DMS114 treated with DMSO at 0.1 percent for 48 hours (cell line): ENCODE measurements at regions not wholly inside any gene's neighbourhood (a gene's known extent, or its start where the extent isn't known, plus 50 kb on each side); places are given as distances from the start of the nearest gene placed in this dataset.
"Not testable (repeated sequence)": the region's sequence is repeated elsewhere in the genome, so short reads cannot be mapped to it uniquely, and the experiment has no call there.

Experiments used
- DNase-seq: peaks from one replicate; lab custom pipeline; 2025; ENCODE audit not compliant: unreplicated experiment; lab: John Stamatoyannopoulos, UW

GRCh38 chr1:233788687-233789086 is 115.8 kb upstream of the SLC35F3 start:
- DNase-seq, result no peak

DNA sequence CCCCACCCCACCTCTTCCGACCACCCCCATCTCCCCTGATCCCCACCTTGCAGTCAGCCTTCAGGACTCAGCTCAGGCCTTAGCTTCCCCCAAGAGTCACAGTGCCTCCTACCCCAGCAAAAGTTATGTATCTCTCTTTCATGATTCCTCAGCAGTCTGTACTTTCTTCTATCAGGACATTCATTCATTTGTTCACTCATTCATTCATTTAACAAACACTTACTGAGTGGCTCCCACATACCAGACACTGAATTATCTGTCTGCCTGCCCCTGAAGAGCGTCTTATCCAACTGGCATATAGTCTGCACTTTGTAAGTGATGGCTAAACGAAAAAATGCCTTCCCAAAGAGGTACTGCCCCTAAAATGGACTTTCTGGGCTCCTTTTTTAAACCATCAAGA is 114.4 kb upstream of the SLC35F3 start:
- no peak for DNase-seq

GRCh38 chr1:233790662-233791371 is 113.7 kb upstream of the SLC35F3 start:
- DNase-seq, result peak; percentile 57

DNA sequence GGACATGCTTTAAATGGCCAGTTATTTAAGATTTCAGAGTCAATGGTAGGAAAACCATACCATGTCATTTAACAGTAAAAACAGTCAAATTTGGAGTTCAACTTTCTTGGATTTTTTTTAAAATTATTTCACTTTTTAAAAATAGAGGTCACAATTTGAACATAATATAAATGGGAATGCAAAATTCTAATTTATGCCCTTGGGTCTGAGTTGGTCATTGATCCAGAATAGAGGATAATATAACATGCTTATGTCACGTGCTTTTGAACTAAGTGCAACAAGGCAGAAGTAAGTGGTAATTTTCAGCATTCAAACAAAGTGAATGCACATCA is 113.1 kb upstream of the SLC35F3 start:
- DNase-seq, result no peak

GRCh38 chr1:233791721-233792120 is 112.8 kb upstream of the SLC35F3 start:
- DNase-seq, result no peak

DNA sequence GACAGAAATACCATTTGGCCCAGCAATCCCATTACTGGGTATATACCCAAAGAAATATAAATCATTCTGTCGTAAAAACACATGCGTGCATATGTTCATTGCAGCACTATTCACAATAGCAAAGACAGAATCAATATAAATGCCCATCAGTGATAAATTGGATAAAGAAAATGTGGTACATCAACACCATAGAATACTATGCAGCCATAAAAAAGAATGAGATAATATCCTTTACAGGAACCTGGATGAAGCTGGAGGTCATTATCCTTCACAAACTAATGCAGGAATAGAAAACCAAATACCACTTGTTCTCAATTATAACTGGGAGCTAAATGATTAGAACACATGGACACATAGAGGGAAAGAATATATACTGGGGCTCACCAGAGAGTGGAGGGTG is 109.6 kb upstream of the SLC35F3 start:
- DNase-seq, result no peak

- DNase-seq, result no peak
Measured at GRCh38 chr1:233796146-233796783, 108.2 kb upstream of the SLC35F3 start.

DNA sequence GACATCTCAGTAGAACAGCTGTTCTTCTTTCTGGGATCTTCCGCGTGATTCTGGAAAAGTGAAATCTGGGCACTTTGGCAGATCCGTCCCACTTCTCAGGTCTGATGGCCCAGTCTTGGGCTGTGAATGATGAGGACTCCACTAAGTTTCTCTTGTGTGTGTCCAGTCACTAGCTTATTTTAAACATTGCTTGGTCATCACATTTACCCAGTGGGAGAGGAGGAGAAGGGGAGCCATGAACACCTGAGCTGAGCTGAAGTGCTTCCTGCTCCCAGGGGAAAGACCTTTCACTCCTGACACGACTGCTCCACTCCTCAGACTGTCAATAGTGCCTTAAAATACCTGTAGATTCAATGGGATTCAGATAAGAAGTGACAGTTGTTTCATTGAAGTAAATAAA is 101.9 kb upstream of the SLC35F3 start:
- DNase-seq, result no peak

DNA sequence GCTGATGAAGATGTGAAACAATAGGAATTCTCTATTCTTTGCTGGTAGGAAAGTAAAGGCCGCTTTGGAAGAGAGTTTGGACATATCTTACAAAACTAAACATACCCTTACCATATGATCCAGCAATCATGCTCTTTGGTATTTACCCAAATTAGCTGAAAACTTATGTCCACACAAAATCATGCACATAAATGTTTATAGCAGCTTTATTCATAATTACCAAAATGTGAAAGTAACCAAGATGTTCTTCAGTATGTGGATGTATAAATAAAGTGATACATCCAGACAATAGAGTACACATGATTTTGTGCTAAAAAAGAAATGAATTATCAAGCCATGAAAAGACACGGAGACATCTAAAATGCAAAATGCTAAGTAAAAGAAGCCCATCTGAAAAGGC is 98.7 kb upstream of the SLC35F3 start:
- DNase-seq, result no peak

GRCh38 chr1:233815357-233815756 is 89.1 kb upstream of the SLC35F3 start:
- no peak for DNase-seq

DNA sequence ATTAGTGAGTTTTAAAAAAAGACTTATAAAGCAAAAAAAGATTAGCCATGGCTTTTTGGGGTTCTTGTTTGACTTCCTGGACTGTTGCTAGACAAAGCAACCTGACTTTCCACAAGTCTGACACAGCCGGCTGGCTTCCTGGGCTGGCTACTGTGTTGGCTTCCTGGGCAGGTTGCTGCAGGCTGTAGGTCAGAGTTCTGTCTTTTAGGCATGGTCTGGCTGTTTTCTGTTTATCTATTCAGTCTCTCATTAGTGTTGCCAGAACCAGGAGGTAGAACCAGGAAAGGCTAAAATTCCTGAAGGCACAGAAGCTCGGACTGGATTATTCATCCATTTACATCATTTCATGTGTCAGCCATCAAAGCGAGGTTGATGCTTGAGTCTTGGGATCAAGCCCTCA is 88.6 kb upstream of the SLC35F3 start:
- no peak for DNase-seq

DNA sequence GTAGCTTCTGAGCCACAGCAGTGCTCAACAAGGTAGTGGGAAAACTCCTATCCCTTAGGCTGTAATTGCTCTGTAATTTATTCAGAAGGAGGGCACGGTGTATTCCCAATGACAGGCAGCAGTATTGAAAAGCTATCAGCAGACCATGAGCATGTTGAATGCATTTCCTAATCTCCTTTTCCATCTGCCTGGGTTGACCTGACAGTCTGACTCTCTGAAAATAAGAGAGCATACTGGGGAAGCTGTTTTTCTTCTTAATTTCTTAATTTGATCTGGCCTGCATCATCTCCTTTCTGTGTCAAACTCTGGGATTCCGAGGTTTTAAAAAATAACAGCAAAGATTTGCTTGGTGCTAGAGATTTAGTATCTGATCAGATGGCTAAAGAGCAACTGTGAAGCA is 88.1 kb upstream of the SLC35F3 start:
- DNase-seq, result no peak

DNA sequence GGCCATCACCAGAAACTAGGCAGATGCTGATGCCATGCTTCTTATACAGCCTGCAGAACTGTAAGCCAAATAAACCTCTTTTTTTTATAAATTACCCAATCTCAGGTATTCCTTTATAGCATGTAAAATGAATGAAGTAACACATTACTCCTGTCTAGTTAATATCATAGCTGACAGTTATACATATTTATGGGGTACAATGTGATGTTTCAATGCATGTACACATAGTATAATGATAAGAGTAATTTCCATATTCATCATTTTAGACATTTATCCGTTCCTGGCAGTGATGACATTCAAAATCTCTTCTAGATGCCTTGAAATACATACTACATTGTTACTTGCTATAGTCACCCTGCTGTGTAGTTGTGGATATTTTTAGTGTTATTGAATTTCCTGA is 85.4 kb upstream of the SLC35F3 start:
- no peak for DNase-seq

DNA sequence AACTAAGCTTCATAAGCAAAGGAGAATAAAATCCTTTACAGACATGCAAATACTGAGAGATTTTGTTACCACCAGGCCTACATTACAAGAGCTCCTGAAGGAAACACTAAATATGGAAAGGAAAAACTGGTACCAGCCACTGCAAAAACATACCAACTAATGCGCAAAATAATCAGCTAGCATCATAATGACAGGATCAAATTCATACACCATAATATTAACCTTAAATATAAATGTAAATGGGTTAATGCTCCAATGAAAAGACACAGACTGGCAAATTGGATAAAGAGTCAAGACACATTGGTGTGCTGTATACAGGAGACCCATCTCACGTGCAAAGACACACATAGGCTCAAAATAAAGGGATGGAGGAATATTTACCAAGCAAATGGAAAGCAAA is 80.3 kb upstream of the SLC35F3 start:
- DNase-seq, result not testable (repeated sequence)

DNA sequence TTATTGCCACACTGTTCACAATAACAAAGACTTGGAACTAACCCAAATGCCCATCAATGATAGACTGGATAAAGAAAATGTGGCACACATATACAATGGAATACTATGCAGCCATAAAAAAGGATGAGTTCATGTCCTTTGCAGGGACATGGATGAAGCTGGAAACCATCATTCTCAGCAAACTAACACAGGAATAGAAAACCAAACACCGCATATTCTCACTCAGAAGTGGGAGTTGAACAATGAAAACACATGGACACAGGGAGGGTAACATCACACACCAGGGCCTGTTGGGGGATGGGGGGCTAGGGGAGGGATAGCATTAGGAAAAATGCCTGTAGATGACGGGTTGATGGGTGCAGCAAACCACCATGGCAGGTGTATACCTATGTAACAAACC is 76.5 kb upstream of the SLC35F3 start:
- DNase-seq, result not testable (repeated sequence)

GRCh38 chr1:233828480-233828879 is 76.0 kb upstream of the SLC35F3 start:
- no peak for DNase-seq

GRCh38 chr1:233834609-233835008 is 69.9 kb upstream of the SLC35F3 start:
- no peak for DNase-seq

GRCh38 chr1:233838207-233838606 is 66.3 kb upstream of the SLC35F3 start:
- not testable (repeated sequence) for DNase-seq

DNA sequence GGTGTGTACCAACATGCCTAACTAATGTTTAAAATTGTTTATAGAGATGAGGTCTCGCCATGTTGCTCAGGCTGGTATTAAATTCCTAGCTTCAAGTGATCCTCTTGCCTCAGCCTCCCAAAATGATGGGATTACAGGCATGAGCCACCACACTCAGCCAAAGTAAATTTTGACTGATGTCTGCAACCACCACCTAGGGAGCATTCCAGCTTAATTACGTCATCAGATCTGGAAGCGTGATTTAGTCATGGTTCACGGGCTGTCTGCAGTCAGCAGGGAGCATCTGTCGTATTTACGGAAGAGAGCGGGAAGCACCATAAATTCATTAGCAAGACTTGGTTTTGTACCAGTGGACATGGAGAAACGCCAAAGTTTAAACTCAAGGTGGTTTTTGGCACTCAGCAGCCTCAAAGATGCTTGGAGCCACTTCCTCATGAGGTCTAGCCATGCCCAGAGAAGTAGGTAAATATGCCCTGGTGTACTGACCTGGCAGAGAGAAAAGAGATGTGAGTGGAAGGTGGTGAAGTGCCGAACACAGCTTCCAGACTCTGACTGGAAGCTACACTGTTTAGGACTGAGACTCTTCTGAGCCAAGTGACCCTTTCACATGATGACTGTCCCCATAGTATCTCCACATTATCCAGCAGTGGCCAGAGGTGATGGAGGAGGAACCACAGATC is 60.8 kb upstream of the SLC35F3 start:
- no peak for DNase-seq

DNA sequence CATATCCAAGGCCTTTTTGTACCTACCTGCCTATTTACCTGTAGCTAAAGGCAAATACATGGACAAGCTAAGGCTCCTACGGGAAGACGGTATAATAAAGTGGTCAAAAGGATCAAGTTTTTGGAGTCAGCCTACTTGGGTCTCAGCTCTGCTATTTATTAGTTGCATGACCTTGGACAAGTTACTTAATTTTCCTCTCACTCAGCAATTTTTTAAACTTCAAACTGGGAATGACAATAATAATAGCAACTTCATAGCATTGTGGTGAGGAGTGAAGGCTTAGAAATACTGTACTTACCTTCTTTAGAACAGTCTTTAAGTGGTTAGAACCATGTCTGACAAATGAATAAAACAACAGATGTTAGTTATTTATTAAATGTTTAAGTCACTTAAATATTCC is 60.2 kb upstream of the SLC35F3 start:
- no peak for DNase-seq

- no peak for DNase-seq
Measured at GRCh38 chr1:233844692-233845091, 59.8 kb upstream of the SLC35F3 start.
